ENCODE measurements at regions not wholly inside any gene's neighbourhood (a gene's known extent, or its start where the extent isn't known, plus 50 kb on each side); places are given as distances from the start of the nearest gene placed in this dataset.
"Not testable (repeated sequence)": the region's sequence is repeated elsewhere in the genome, so short reads cannot be mapped to it uniquely, and the experiment has no call there.

- DNase-seq, result no peak
Observed at GRCh38 chr4:171524903-171525302, 288.3 kb upstream of the GALNTL6 start.

- DNase-seq, result no peak
Observed at GRCh38 chr4:171521726-171522125, 291.5 kb upstream of the GALNTL6 start.

GRCh38 chr4:171519457-171519856 lies 293.7 kb upstream of the GALNTL6 start:
- no peak for DNase-seq

- DNase-seq, result no peak
Observed at GRCh38 chr4:171517883-171518282, 295.3 kb upstream of the GALNTL6 start.

- DNase-seq, result no peak
Observed at GRCh38 chr4:171516694-171517093, 296.5 kb upstream of the GALNTL6 start.

GRCh38 chr4:171484681-171485080 lies 328.5 kb upstream of the GALNTL6 start:
- DNase-seq, result no peak

GRCh38 chr4:171478181-171478580 lies 335.0 kb upstream of the GALNTL6 start:
- no peak for DNase-seq

- DNase-seq, result not testable (repeated sequence)
Observed at GRCh38 chr4:171475111-171475510, 338.1 kb upstream of the GALNTL6 start.

- no peak for DNase-seq
Observed at GRCh38 chr4:171473155-171473554, 340.0 kb upstream of the GALNTL6 start.

- DNase-seq, result no peak
Observed at GRCh38 chr4:171472230-171472629, 341.0 kb upstream of the GALNTL6 start.

- DNase-seq, result no peak
Observed at GRCh38 chr4:171464499-171464898, 348.7 kb upstream of the GALNTL6 start.

- no peak for DNase-seq
Observed at GRCh38 chr4:171461191-171461590, 352.0 kb upstream of the GALNTL6 start.

GRCh38 chr4:171448919-171449481 lies 364.2 kb upstream of the GALNTL6 start:
- no peak for DNase-seq

- DNase-seq, result no peak
Observed at GRCh38 chr4:171448358-171448757, 364.8 kb upstream of the GALNTL6 start.

- no peak for DNase-seq
Observed at GRCh38 chr4:171441300-171441941, 371.8 kb upstream of the GALNTL6 start.

GRCh38 chr4:171433674-171434073 lies 379.5 kb upstream of the GALNTL6 start:
- no peak for DNase-seq

- DNase-seq, result no peak
Observed at GRCh38 chr4:171432536-171432935, 380.7 kb upstream of the GALNTL6 start.

- DNase-seq, result no peak
Observed at GRCh38 chr4:171430495-171430894, 382.7 kb upstream of the GALNTL6 start.

GRCh38 chr4:171397175-171397574 lies 416.0 kb upstream of the GALNTL6 start:
- DNase-seq, result no peak

- peak; percentile 54 for DNase-seq
Observed at GRCh38 chr4:171390626-171391025, 422.6 kb upstream of the GALNTL6 start.

GRCh38 chr4:171378323-171378722 lies 434.9 kb upstream of the GALNTL6 start:
- no peak for DNase-seq

GRCh38 chr4:171376724-171377123 lies 436.5 kb upstream of the GALNTL6 start:
- peak; percentile 66 for DNase-seq

- DNase-seq, result no peak
Observed at GRCh38 chr4:171353535-171353934, 459.7 kb upstream of the GALNTL6 start.

GRCh38 chr4:171348090-171348489 lies 465.1 kb upstream of the GALNTL6 start:
- DNase-seq, result no peak

- DNase-seq, result no peak
Observed at GRCh38 chr4:171342646-171343045, 470.6 kb upstream of the GALNTL6 start.

Data from skin of body (tissue), 1 donor.